Thoracic aorta (tissue), 2 donors: ENCODE measurements at regions not wholly inside any gene's neighbourhood (a gene's known extent, or its start where the extent isn't known, plus 50 kb on each side); places are given as distances from the start of the nearest gene placed in this dataset.
"Not testable (repeated sequence)": the region's sequence is repeated elsewhere in the genome, so short reads cannot be mapped to it uniquely, and the experiment has no call there.

Experiments
- ATAC-seq: fragments of 150-250 bp; one replicate; pipeline ENCODE4 v1.8.0; 2017; ENCODE audit warnings: low read depth; ENCODE audit not compliant: insufficient number of reproducible peaks, low FRiP score
- DNase-seq: peaks from one replicate; pipeline ENCODE4 v3.0.0-alpha.2; 2020; ENCODE audit warnings: low spot score
- H3K27ac ChIP-seq, 2 donors: fragments of 200-600 bp; sonication (generic); 1 replicate in 1 of 2; 2 replicates in 1 of 2; pipeline ENCODE4 v1.5.1; 2016; ENCODE audit warnings: mild to moderate bottlenecking in 2 of 2, moderate library complexity in 2 of 2
- H3K27me3 ChIP-seq: fragments of 200-600 bp; sonication (generic); replicated peaks from 2 replicates; pipeline ENCODE4 v1.6.0; 2016; ENCODE audit warnings: mild to moderate bottlenecking; ENCODE audit not compliant: insufficient read depth
- H3K36me3 ChIP-seq: fragments of 200-600 bp; sonication (generic); one replicate; pipeline ENCODE4 v1.5.1; 2016
- H3K4me1 ChIP-seq, 2 donors: fragments of 200-600 bp; sonication (generic); 1 replicate in 1 of 2; 2 replicates in 1 of 2; pipeline versions ENCODE4 v1.5.1 to v1.6.0; 2016; ENCODE audit warnings: low read depth in 2 of 2, mild to moderate bottlenecking in 1 of 2; ENCODE audit not compliant: control insufficient read depth in 1 of 2
- H3K4me3 ChIP-seq: fragments of 200-600 bp; sonication (generic); 2 replicates; pipeline ENCODE4 v1.5.1; 2016; ENCODE audit warnings: mild to moderate bottlenecking
- H3K9me3 ChIP-seq: fragments of 200-600 bp; sonication (generic); 2 replicates; pipeline ENCODE4 v1.5.1; 2016
- CTCF ChIP-seq: fragments of 200-600 bp; sonication (generic); IDR thresholded peaks from one replicate; pipeline ENCODE4 v1.5.1; 2019; ENCODE audit warnings: antibody characterized with exemption

- Histone ChIP-seq H3K27me3 (no peaks in the 10 kb centered on the region), H3K4me3 (no peak overlapping the region), H3K36me3 (no peaks in the 10 kb centered on the region), H3K4me1 (no peaks in the 10 kb centered on the region), H3K9me3 (no peaks in the 10 kb centered on the region), H3K27ac (no peak overlapping the region)
- DNase-seq, result no peak
- no peak for TF ChIP-seq CTCF
- no peak for ATAC-seq
These were observed 108.1 kb upstream of the PODXL start for GRCh38 chr7:131664570-131664969.

GRCh38 chr7:131662301-131662873, 106.0 kb upstream of the PODXL start:
- H3K27ac ChIP-seq, H3K9me3 ChIP-seq, ATAC-seq, H3K4me1 ChIP-seq, DNase-seq, H3K36me3 ChIP-seq, H3K27me3 ChIP-seq, H3K4me3 ChIP-seq: not testable (repeated sequence)

- Histone ChIP-seq H3K4me1 (no peaks in the 10 kb centered on the region), H3K36me3 (no peaks in the 10 kb centered on the region), H3K27me3 (no peaks in the 10 kb centered on the region), H3K27ac (no peak overlapping the region), H3K9me3 (no peaks in the 10 kb centered on the region), H3K4me3 (no peak overlapping the region)
- DNase-seq (no peak), ATAC-seq (no peak)
- TF ChIP-seq CTCF, result no peak
These were observed 101.5 kb upstream of the PODXL start for GRCh38 chr7:131657881-131658280.

GRCh38 chr7:131656980-131657723, 100.7 kb upstream of the PODXL start:
- DNase-seq (no peak), ATAC-seq (no peak)
- no peaks in the 10 kb centered on the region for H3K36me3 ChIP-seq

GRCh38 chr7:131655866-131656265, 99.4 kb upstream of the PODXL start:
- Histone ChIP-seq H3K36me3 (no peaks in the 10 kb centered on the region), H3K27me3 (no peaks in the 10 kb centered on the region), H3K4me3 (no peak overlapping the region), H3K27ac (no peak overlapping the region), H3K4me1 (no peaks in the 10 kb centered on the region), H3K9me3 (no peaks in the 10 kb centered on the region)
- no peak for DNase-seq
- ATAC-seq, result no peak
- no peak for TF ChIP-seq CTCF

More at GRCh38 chr7:131656980-131657723, 100.7 kb upstream of the PODXL start:
- no peak overlapping the region for H3K27ac ChIP-seq
- no peak overlapping the region for H3K4me3 ChIP-seq
- H3K27me3 ChIP-seq, result no peaks in the 10 kb centered on the region
- no peaks in the 10 kb centered on the region for H3K9me3 ChIP-seq
- H3K4me1 ChIP-seq, result no peaks in the 10 kb centered on the region
- TF ChIP-seq CTCF, result no peak
